ENCODE measurements at regions not wholly inside any gene's neighbourhood (a gene's known extent, or its start where the extent isn't known, plus 50 kb on each side); places are given as distances from the start of the nearest gene placed in this dataset.

DNA sequence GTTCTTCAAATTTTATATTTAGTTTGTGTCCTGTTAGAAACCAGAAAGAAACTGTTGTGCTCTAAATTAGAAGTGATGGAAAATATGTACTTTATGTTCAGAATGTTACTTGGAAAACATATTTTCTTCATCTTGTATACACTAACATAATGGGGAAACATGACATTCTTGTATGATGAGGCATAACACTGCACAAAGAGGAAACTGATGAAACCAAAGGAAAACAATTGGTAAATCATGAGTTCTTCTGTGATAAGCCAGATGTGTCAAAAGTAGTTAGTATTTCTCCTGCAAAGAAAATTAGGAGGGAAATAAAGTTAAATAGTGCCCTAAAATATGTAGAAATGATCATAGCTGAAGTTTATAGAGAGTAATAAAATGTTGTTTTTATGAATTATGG, 111.1 kb upstream of the FBN2 start:
- no peaks in the 10 kb centered on the region for H3K27me3 ChIP-seq
- DNase-seq, result no peak
- TF ChIP-seq POLR2A (IDR thresholded peaks at IDR 0.05), result no peak
- TF ChIP-seq, protein P1, sequence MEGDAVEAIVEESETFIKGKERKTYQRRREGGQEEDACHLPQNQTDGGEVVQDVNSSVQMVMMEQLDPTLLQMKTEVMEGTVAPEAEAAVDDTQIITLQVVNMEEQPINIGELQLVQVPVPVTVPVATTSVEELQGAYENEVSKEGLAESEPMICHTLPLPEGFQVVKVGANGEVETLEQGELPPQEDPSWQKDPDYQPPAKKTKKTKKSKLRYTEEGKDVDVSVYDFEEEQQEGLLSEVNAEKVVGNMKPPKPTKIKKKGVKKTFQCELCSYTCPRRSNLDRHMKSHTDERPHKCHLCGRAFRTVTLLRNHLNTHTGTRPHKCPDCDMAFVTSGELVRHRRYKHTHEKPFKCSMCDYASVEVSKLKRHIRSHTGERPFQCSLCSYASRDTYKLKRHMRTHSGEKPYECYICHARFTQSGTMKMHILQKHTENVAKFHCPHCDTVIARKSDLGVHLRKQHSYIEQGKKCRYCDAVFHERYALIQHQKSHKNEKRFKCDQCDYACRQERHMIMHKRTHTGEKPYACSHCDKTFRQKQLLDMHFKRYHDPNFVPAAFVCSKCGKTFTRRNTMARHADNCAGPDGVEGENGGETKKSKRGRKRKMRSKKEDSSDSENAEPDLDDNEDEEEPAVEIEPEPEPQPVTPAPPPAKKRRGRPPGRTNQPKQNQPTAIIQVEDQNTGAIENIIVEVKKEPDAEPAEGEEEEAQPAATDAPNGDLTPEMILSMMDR (IDR thresholded peaks at IDR 0.05), result no peak
- H3K4me3 ChIP-seq, result no peak overlapping the region
- no peak for ATAC-seq
- no peaks in the 10 kb centered on the region for H3K36me3 ChIP-seq
- H3K27ac ChIP-seq, result no peak overlapping the region
- H3K4me1 ChIP-seq, result no peaks in the 10 kb centered on the region
- peaks cover 0 to 9% (median 2%) of the 10 kb centered on the region in 12 donors for H3K9me3 ChIP-seq
- intact Hi-C loops (cut with DNase I), result no loop called here

DNA sequence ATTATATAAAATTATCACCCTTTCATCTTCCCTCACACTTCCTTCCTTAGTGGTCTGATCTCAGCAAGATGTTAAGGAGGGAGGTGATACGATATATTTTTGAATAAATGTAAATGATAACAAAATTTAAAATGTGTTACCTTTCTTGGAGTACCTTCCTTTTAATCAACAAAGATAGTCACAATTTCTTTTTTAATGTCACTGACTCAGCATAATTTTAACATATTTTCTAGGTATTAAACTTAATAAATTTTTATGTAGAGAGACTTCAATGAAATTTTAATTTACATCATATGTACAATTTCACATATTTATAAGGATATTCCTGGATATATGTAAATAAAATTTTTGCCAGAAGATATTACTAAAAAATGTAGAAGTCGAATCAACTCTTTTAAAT, 125.0 kb upstream of the FBN2 start:
- WGBS, 4 donors, result 70 to 87% (median 80%) methylated on average over 2 of the region's 2 CpGs
- no peak for ATAC-seq
- Histone ChIP-seq H3K27ac (no peak overlapping the region), H3K36me3 (no peaks in the 10 kb centered on the region), H3K4me3 (no peak overlapping the region), H3K27me3 (no peaks in the 10 kb centered on the region), H3K9me3 (no peaks in the 10 kb centered on the region), H3K4me1 (no peaks in the 10 kb centered on the region)
- intact Hi-C loops (cut with DNase I), result loop anchor here in 4 of 10 donors (10.0 kb wide), 1 partner anchor 182 kb away; no protein-coding TSS in a partner anchor
- no peak for DNase-seq
- TF ChIP-seq, protein P1 (IDR thresholded peaks at IDR 0.05), result no peak
- TF ChIP-seq POLR2A (IDR thresholded peaks at IDR 0.05), result no peak

DNA sequence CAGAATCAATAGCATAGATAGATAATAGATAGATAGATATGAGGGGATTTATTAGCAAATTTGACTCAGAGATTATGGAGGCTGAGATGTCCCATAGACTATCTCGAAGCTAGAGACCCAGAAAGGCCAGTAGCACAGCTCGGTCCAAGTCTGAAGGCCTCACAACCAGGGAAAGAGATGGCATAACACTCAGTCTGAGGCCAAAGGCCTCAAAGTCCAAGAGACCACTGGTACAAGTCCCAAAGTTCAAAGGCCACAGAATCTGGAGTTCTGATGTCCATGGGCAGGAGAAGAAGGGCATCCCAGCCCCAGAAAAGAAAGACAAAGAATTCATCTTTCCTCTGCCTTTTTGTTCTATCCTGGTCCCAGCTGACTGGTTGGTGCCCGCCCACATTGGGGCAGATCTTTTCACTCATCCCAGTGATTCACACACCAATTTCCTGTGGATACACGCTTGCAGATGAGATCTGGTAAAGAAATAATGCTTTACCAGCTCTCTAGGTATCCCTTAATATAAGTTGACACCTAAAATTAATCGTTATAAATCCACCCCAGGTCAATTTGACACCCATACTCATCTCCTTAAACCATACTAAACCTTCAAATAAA, 127.8 kb upstream of the FBN2 start:
- intact Hi-C loops (cut with DNase I), result loop anchor here in 8 of 10 donors (5.0 to 10.0 kb wide), 3 partner anchors 176 to 181 kb away; no protein-coding TSS in a partner anchor
- DNase-seq, result no peak
- ATAC-seq, result no peak
- Histone ChIP-seq H3K4me3 (no peak overlapping the region), H3K4me1 (no peaks in the 10 kb centered on the region), H3K27ac (no peak overlapping the region), H3K36me3 (no peaks in the 10 kb centered on the region), H3K9me3 (no peaks in the 10 kb centered on the region), H3K27me3 (no peaks in the 10 kb centered on the region)
- TF ChIP-seq, protein P1 (IDR thresholded peaks at IDR 0.05), result no peak
- TF ChIP-seq POLR2A (IDR thresholded peaks at IDR 0.05), result no peak
- 71 to 81% (median 77%) methylated on average over 5 of the region's 5 CpGs for WGBS, 4 donors

DNA sequence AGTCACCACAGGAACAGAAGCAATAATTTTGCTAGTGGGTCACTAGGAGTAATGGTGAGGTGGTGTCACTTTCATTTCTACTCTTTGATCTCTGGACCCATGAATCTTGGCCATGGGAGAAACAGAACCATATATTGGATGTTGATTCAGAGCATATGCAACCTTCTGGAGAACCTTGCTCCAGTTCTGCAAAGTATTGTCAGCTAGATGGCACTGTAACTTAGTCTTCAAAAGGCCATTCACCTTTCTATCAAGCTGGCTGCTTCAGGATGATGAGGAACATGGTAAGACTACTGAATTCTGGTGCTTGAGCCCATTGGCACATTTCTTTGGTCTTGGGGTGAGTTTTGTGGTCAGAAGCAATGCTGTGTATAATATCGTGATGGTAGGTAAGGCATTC, 129.1 kb upstream of the FBN2 start:
- H3K36me3 ChIP-seq, result no peaks in the 10 kb centered on the region
- WGBS, 4 donors, result 88 to 96% (median 94%) methylated on average over 1 of the region's 1 CpG
- intact Hi-C loops (cut with DNase I), result loop anchor here in 8 of 10 donors (5.0 to 10.0 kb wide), 3 partner anchors 175 to 180 kb away; no protein-coding TSS in a partner anchor
- no peaks in the 10 kb centered on the region for H3K9me3 ChIP-seq
- no peak for ATAC-seq
- TF ChIP-seq, protein P1 (IDR thresholded peaks at IDR 0.05), result peak in 8 of 12 donors; percentile 11 to 44 (median 35)
- no peak for TF ChIP-seq POLR2A (IDR thresholded peaks at IDR 0.05)
- DNase-seq, result no peak
- no peaks in the 10 kb centered on the region for H3K27me3 ChIP-seq
- H3K4me3 ChIP-seq, result no peak overlapping the region
- no peaks in the 10 kb centered on the region for H3K4me1 ChIP-seq
- no peak overlapping the region for H3K27ac ChIP-seq

All from heart left ventricle (tissue), 16 donors.